ENCODE measurements at regions not wholly inside any gene's neighbourhood (a gene's known extent, or its start where the extent isn't known, plus 50 kb on each side); places are given as distances from the start of the nearest gene placed in this dataset.

GRCh38 chr19:29439021-29439420 is 86.8 kb upstream of the VSTM2B start:
- DNase-seq, result no peak

GRCh38 chr19:29439688-29440550 is 85.9 kb upstream of the VSTM2B start:
- no peak for DNase-seq

GRCh38 chr19:29442094-29442493 is 83.7 kb upstream of the VSTM2B start:
- DNase-seq, result no peak

GRCh38 chr19:29442910-29443309 is 82.9 kb upstream of the VSTM2B start:
- no peak for DNase-seq

- DNase-seq, result no peak
Observed at GRCh38 chr19:29445246-29445645, 80.5 kb upstream of the VSTM2B start.

- no peak for DNase-seq
Observed at GRCh38 chr19:29446361-29446760, 79.4 kb upstream of the VSTM2B start.

- DNase-seq, result no peak
Observed at GRCh38 chr19:29448046-29448445, 77.7 kb upstream of the VSTM2B start.

- no peak for DNase-seq
Observed at GRCh38 chr19:29449371-29449770, 76.4 kb upstream of the VSTM2B start.

- DNase-seq, result no peak
Observed at GRCh38 chr19:29450306-29450705, 75.5 kb upstream of the VSTM2B start.

GRCh38 chr19:29450812-29451211 is 75.0 kb upstream of the VSTM2B start:
- no peak for DNase-seq

GRCh38 chr19:29454109-29454508 is 71.7 kb upstream of the VSTM2B start:
- DNase-seq, result no peak

- no peak for DNase-seq
Observed at GRCh38 chr19:29457413-29457812, 68.4 kb upstream of the VSTM2B start.

- peak; percentile 46 for DNase-seq
Observed at GRCh38 chr19:29467824-29468401, 57.9 kb upstream of the VSTM2B start.

- no peak for DNase-seq
Observed at GRCh38 chr19:29475469-29475868, 50.3 kb upstream of the VSTM2B start.

Data from NCI-H1105 treated with DMSO at 0.1 percent for 48 hours (cell line).